GM18861 (cell line): ENCODE measurements at regions not wholly inside any gene's neighbourhood (a gene's known extent, or its start where the extent isn't known, plus 50 kb on each side); places are given as distances from the start of the nearest gene placed in this dataset.
A peak's percentile ranks its signal among the peaks of the same experiment; 100 is the strongest.

Experiments
- ATAC-seq: cut with Tn5 transposase; IDR thresholded peaks from one replicate; pipeline ENCODE4 v1.9.1; 2021; ENCODE audit not compliant: unreplicated experiment

DNA sequence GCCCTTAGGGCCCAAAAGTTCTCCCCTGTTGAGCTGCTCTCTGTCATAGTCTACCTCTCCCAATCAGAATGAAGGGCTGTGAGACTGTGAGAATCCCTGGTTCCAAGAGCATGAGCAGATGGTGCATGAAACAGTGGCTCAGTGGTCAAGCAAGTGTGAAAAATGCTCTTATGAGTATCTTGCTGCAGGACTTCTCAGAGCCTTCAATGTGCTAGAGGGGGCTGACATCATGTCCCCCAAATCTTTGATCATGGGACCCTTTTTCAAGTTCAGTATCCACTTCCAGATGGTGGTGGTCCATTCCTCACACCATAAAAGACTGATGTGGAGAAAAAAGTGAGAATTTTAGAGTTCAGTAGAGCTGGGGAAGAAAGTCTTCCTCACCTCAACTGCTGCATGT is 265.3 kb upstream of the HABP2 start:
- no peak for ATAC-seq

- no peak for ATAC-seq
Observed at GRCh38 chr10:113290137-113290536, 262.7 kb upstream of the HABP2 start.

GRCh38 chr10:113291413-113291812 is 261.4 kb upstream of the HABP2 start:
- no peak for ATAC-seq

DNA sequence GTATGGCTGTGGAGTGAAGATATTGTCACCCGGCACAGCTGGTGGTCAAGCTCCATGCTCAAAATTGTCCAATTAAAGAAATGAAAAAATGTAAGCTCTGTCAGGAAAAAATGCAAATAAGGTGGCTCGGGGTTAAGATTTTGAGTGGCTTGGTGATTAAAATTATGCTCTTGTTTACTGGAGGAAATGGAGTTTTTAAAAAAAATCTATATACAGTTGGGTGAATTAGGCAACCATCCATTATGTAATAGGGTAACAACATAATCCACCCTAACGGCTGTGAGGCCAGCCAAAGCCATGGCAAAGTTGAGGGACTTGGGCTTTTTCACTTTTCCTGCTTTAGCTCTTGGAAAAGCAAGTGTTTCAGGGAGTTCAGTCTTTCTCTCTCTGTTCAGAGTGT is 260.8 kb upstream of the HABP2 start:
- no peak for ATAC-seq

DNA sequence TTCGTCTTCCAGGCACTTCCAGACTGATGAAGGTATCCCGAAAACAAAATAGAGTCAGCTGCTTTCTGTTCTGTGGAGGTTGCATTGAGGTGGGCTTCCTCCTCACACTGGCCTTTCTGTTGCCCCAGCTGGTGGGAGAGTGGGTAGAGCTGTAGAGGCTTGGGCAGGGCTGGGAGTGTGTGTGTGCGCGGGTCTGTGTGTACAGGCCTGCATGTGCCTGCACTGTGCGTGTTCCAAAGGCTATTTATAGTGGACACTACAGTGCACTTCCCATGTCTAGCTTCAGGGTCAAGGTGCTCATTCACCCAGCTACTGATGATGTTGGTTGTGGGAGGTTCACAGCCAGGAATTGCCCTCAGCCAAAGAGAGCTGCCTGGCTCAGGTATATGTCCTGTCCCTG is 260.1 kb upstream of the HABP2 start:
- ATAC-seq = no peak

- no peak for ATAC-seq
Observed at GRCh38 chr10:113293167-113293566, 259.7 kb upstream of the HABP2 start.

- ATAC-seq = no peak
Observed at GRCh38 chr10:113294868-113295267, 258.0 kb upstream of the HABP2 start.

GRCh38 chr10:113297226-113297625 is 255.6 kb upstream of the HABP2 start:
- no peak for ATAC-seq

DNA sequence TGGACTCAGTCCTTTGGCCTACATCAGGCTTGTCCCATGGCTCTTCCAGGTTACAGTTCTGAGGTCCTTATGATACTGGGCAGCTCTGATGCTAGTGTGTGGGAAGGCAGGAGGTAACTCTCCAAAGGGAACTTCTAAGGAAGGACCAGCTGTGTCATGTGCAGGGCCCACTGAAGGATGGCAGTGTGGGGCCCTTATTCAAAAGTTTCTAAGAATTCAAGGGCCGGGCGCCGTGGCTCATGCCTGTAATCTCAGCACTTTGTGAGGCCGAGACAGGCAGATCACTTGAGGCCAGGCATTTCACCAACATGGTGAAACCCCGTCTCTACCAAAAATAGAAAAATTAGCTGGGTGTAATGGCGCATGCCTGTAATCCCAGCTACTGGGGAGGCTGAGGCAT is 254.2 kb upstream of the HABP2 start:
- no peak for ATAC-seq

GRCh38 chr10:113300201-113300600 is 252.7 kb upstream of the HABP2 start:
- no peak for ATAC-seq

DNA sequence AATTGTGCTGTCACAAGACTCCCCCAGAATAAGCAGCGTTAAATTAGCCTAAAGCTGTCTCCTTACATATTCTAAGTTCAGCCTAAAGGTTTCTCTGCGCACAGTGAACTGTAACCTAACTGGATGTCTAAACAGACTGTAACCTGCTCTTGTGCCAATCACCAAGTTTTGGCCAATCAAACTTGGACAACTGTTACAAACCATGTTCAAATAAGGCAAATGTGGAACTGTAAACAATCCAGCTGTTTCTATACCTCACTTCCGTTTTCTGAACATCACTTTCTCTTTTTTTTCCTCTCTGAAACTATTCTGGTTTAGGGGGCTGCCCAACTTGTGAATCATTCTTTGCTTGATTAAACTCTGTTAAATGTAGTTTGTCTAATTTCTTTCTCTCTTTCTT is 252.2 kb upstream of the HABP2 start:
- peak; percentile 74 for ATAC-seq

DNA sequence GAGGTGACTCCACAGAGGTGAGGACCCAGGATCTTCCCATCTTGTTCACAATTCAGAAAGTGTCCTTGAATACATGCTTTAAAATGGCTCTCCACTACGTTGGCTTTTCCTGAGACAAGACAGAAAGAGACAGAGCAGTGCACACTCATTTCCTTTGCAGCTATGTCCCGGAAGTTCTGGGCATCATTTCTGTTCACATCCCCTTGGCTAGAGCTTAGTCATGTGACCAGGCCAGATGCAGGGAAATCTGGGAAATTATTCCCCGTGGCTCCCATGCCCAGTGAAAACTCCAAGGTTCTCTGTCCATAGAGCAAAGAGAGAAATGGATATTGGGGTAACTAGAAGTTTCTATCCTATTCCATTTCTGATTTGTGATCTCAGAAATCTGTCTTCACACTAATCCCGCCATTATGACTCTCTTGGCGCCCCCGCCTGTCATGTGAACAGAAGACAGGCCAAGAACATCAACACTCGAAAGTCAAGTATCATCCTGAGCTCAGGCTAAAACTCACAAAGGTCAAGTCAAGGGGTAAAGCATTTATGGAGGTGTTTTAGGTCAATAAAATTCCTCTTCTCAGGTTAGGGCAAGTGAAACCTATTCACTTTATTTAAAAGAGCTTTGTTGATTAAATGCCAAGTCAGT is 251.4 kb upstream of the HABP2 start:
- no peak for ATAC-seq

DNA sequence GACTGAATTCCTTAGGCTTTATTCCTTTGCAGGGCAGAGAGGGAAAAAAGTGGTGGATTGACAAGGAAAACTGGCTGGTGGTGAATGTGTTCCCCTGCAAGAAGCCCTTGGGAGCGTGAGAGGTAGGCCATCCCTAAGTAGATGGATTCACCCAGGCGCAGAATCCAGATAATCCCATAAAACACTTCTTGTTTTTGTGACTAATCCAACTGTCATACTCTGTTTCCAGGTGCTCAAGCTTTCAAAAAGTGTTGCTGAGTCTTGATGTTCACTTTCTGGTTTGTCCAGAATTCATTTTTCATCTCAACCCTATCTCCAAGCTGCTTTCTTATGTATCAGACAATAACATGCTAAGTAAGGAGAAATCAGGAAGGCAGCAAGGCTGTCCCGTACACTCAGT is 250.8 kb upstream of the HABP2 start:
- ATAC-seq = no peak

- no peak for ATAC-seq
Observed at GRCh38 chr10:113303544-113304146, 249.2 kb upstream of the HABP2 start.

DNA sequence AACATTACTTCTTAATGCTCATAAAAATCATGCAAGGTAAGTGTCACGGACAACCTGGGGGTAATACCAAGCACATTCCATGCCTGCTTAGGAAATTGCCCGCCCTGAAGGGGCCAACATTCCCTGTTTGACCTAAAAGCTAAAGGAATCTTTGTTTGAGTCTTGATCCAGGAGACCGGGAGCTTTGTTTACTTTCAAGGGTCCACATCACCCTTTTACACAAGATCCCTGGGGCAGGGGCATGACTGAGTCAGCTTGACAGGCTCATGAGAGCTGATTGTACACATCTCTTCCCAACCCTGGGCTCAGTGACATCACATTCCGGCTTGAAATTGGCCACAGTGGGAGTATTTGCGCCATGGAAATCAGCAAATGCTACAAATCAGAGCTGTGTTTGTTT is 248.1 kb upstream of the HABP2 start:
- ATAC-seq = no peak

DNA sequence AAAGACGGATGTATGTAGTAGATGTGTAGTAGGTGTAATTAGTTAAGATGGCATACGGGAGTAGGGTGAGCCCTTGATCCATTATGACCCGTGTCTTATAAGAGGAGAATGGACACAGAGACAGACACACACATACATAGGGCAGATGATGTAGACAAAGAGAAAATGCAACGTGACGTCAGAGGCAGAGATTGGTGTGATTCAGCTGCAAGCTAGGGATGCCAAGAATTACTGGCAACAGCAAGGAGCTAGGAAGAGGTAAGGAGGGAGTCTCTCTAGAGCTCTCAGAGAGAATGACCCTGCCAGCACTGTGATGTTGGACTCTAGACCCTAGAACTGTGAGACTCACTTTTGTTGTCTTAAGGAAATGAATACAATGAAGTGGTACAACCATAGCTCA is 247.0 kb upstream of the HABP2 start:
- ATAC-seq = no peak

DNA sequence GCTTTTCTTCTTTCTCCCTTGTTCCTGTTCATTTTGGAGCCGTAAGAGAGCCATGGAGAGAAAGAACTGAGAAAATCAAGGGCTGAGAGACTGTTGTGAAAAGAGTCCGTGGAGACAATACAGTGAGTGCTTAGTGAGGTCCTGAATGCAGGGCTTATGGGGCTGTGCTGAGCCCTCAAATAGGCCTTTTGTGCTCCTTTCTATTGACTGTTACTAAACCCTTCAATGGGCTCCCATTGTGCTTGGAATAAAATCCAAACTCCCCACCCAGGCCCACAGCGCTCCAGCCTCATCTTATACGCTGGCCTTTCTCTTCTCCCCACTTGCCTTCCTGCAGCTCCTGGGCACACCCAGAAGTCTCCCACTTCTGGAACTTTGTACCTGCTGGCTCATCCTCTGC is 243.1 kb upstream of the HABP2 start:
- no peak for ATAC-seq

GRCh38 chr10:113310347-113310746 is 242.5 kb upstream of the HABP2 start:
- ATAC-seq = no peak

DNA sequence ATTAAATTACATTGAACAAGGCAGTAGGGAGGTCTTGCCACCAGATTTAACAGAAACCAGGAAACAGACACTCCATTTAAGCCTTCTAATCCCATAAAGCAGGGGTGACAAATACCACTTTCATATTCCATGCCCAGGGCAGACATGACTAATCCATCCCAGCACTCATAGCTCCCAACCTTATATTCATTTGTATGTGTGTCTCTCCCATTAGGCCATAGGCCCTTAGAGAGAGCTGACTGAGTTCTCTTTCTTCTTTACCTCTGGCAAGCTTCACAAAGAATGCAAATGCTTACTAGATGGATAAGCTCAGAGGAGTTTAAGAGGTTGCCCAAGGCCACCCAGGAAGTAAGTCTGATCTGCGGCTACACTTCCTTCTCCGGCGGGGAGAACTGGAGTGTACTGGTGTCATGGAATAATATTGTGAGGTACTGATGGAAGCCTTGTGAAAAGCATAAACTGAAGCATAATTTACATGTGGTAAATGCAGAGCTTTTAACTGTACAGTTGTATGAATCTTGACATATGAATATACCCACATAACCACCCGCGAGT is 239.7 kb upstream of the HABP2 start:
- no peak for ATAC-seq

- ATAC-seq = no peak
Observed at GRCh38 chr10:113313722-113314121, 239.1 kb upstream of the HABP2 start.

- no peak for ATAC-seq
Observed at GRCh38 chr10:113316506-113316905, 236.3 kb upstream of the HABP2 start.

- ATAC-seq = no peak
Observed at GRCh38 chr10:113317489-113317888, 235.4 kb upstream of the HABP2 start.

- no peak for ATAC-seq
Observed at GRCh38 chr10:113319479-113319878, 233.4 kb upstream of the HABP2 start.
